22Rv1 (cell line): ENCODE measurements at regions not wholly inside any gene's neighbourhood (a gene's known extent, or its start where the extent isn't known, plus 50 kb on each side); places are given as distances from the start of the nearest gene placed in this dataset.
"Not testable (repeated sequence)": the region's sequence is repeated elsewhere in the genome, so short reads cannot be mapped to it uniquely, and the experiment has no call there.

Experiments
- H3K27ac ChIP-seq: fragments of 450-650 bp; 2 replicates; pipeline ENCODE4 v1.5.1; 2017
- CTCF ChIP-seq: fragments of 450-650 bp; IDR thresholded peaks from 2 replicates; pipeline ENCODE4 v1.5.1; 2017; ENCODE audit warnings: mild to moderate bottlenecking
- ZFX ChIP-seq: fragments of 450-650 bp; IDR thresholded peaks from 2 replicates; pipeline ENCODE4 v1.6.1; 2017; ENCODE audit warnings: antibody characterized with exemption, borderline replicate concordance

GRCh38 chr1:98575955-98576354, 85.6 kb upstream of the SNX7 start:
- no peak overlapping the region for H3K27ac ChIP-seq
- TF ChIP-seq ZFX (no peak), CTCF (no peak)

- no peak overlapping the region for H3K27ac ChIP-seq
- no peak for TF ChIP-seq ZFX
- no peak for TF ChIP-seq CTCF
Observed at GRCh38 chr1:98565951-98566350, 95.6 kb upstream of the SNX7 start.

- H3K27ac ChIP-seq = no peak overlapping the region
- TF ChIP-seq CTCF (no peak), ZFX (no peak)
Observed at GRCh38 chr1:98559291-98559690, 102.2 kb upstream of the SNX7 start.

- no peak overlapping the region for H3K27ac ChIP-seq
- TF ChIP-seq CTCF = no peak
- TF ChIP-seq ZFX = no peak
Observed at GRCh38 chr1:98557895-98558294, 103.6 kb upstream of the SNX7 start.

- H3K27ac ChIP-seq = no peak overlapping the region
- peak; percentile 83 for TF ChIP-seq CTCF
- no peak for TF ChIP-seq ZFX
Observed at GRCh38 chr1:98556521-98557158, 104.9 kb upstream of the SNX7 start.

GRCh38 chr1:98555814-98556213, 105.7 kb upstream of the SNX7 start:
- H3K27ac ChIP-seq = no peak overlapping the region
- TF ChIP-seq CTCF (no peak), ZFX (no peak)

GRCh38 chr1:98552576-98553074, 108.9 kb upstream of the SNX7 start:
- not testable (repeated sequence) for H3K27ac ChIP-seq

GRCh38 chr1:98550076-98550475, 111.4 kb upstream of the SNX7 start:
- no peak for TF ChIP-seq CTCF
- TF ChIP-seq ZFX = no peak
- no peak overlapping the region for H3K27ac ChIP-seq
